Sigmoid colon (tissue), 6 donors: ENCODE measurements at regions not wholly inside any gene's neighbourhood (a gene's known extent, or its start where the extent isn't known, plus 50 kb on each side); places are given as distances from the start of the nearest gene placed in this dataset.

Source experiments
- DNase-seq: peaks from one replicate; pipeline ENCODE4 v3.0.0-alpha.2; 2019
- H3K27ac ChIP-seq, 4 donors: fragments of 200-600 bp; sonication (generic); one replicate each; pipeline ENCODE4 v1.5.1; 2016 to 2019; ENCODE audit warnings: mild to moderate bottlenecking in 1 of 4
- H3K27me3 ChIP-seq, 3 donors: fragments of 200-600 bp; sonication (generic); one replicate each; pipeline ENCODE4 v1.5.1; 2019; ENCODE audit warnings: mild to moderate bottlenecking in 1 of 3
- H3K36me3 ChIP-seq, 4 donors: fragments of 200-600 bp; sonication (generic); one replicate each; pipeline ENCODE4 v1.5.1; 2016 to 2019
- H3K4me1 ChIP-seq, 4 donors: fragments of 200-600 bp; sonication (generic); one replicate each; pipeline ENCODE4 v1.5.1; 2017 to 2019
- H3K4me3 ChIP-seq, 4 donors: fragments of 200-600 bp; sonication (generic); one replicate each; pipeline ENCODE4 v1.5.1; 2017 to 2019; ENCODE audit warnings: mild to moderate bottlenecking in 2 of 4, moderate library complexity in 1 of 4
- H3K9me3 ChIP-seq, 4 donors: fragments of 200-600 bp in 3 of 4; sonication (generic) in 3 of 4; one replicate each; pipeline versions ENCODE4 v1.5.1 to v1.6.1; 2013 to 2019
- EP300 ChIP-seq, 4 donors: sonication (generic); formaldehyde crosslinking; IDR thresholded peaks; one replicate each; pipeline ENCODE4 v1.6.1; 2017; ENCODE audit warnings: antibody characterized with exemption in 4 of 4
- POLR2A ChIP-seq, 2 donors: fragments of 450-650 bp; IDR thresholded peaks; one replicate each; pipeline ENCODE4 v1.6.1; 2016; ENCODE audit warnings: antibody characterized with exemption in 2 of 2, mild to moderate bottlenecking in 2 of 2, moderate library complexity in 2 of 2
- POLR2AphosphoS5 ChIP-seq, 4 donors: sonication (generic); formaldehyde crosslinking; IDR thresholded peaks; one replicate each; pipeline ENCODE4 v1.6.1; 2017; ENCODE audit warnings: antibody characterized with exemption in 4 of 4
- WGBS, 2 donors: extraction: QIAGEN DNeasy Blood & Tissue Kit; methylation state at CpG; one replicate each; pipeline ENCODE4 v1.1.7; 2013; 5-methylcytosine and 5-hydroxymethylcytosine counted together
- intact Hi-C: fragments of 100-400 bp; cut with DNase I; formaldehyde crosslinking; loops from one replicate; pipeline ENCODE4 v1.15.1; 2023
- TF ChIP-seq, protein P1 (sequence below), 4 experiments: fragments of 450-650 bp in 3 of 4; fragments of 200-600 bp in 1 of 4; IDR thresholded peaks; one replicate each; pipeline ENCODE4 v1.5.1; 2016 to 2019; ENCODE audit warnings: antibody characterized with exemption in 4 of 4, mild to moderate bottlenecking in 3 of 4, moderate library complexity in 2 of 4
- donor health status: healthy with polysubstance abuse.
- donor health status: healthy.

DNA sequence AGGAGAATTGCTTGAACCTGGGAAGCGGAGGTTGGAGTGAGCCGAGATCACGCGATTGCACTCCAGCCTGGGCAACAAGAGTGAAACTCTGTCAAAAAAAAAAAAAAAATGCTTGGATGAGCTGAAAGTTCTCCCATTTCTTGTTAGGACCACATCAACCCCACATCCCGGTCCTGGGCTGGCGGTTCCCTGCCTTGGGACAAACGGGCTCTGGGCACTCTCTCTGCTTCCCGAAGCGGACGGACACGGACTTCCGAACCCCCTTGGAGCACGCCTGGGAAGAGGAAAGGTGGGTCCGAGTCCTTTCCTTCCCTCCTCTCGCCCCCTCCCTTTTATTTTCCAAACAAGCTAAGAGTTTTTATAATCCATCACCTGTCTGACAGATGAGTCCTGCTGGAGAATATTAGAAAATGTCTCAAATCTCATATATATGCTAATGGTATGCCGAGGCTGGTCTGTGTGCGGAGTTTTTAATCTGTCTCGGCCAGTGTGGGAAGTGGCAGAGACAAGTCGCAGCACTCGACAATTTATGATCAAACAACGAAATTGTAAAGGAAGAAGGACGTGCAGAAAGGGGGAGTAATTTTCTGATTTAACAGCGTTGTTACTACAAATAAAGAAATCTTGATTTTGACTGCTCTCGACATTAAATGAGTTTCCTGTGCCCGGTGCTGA is 257.9 kb upstream of the IRX4 start:
- intact Hi-C loops = no loop called here
- Histone ChIP-seq H3K27ac (no peak overlapping the region), H3K4me1 (no peaks in the 10 kb centered on the region), H3K4me3 (no peak overlapping the region), H3K36me3 (no peaks in the 10 kb centered on the region), H3K9me3 (no peaks in the 10 kb centered on the region), H3K27me3 (no peaks in the 10 kb centered on the region)
- DNase-seq = no peak
- no peak for TF ChIP-seq EP300 (IDR thresholded peaks at IDR 0.05)
- TF ChIP-seq, protein P1, sequence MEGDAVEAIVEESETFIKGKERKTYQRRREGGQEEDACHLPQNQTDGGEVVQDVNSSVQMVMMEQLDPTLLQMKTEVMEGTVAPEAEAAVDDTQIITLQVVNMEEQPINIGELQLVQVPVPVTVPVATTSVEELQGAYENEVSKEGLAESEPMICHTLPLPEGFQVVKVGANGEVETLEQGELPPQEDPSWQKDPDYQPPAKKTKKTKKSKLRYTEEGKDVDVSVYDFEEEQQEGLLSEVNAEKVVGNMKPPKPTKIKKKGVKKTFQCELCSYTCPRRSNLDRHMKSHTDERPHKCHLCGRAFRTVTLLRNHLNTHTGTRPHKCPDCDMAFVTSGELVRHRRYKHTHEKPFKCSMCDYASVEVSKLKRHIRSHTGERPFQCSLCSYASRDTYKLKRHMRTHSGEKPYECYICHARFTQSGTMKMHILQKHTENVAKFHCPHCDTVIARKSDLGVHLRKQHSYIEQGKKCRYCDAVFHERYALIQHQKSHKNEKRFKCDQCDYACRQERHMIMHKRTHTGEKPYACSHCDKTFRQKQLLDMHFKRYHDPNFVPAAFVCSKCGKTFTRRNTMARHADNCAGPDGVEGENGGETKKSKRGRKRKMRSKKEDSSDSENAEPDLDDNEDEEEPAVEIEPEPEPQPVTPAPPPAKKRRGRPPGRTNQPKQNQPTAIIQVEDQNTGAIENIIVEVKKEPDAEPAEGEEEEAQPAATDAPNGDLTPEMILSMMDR (IDR thresholded peaks at IDR 0.05) = no peak
- no peak for TF ChIP-seq POLR2A (IDR thresholded peaks at IDR 0.05)
- TF ChIP-seq POLR2AphosphoS5 (IDR thresholded peaks at IDR 0.05) = no peak
- 81 to 87% methylated on average over 25 of the region's 25 CpGs for WGBS, 2 donors

DNA sequence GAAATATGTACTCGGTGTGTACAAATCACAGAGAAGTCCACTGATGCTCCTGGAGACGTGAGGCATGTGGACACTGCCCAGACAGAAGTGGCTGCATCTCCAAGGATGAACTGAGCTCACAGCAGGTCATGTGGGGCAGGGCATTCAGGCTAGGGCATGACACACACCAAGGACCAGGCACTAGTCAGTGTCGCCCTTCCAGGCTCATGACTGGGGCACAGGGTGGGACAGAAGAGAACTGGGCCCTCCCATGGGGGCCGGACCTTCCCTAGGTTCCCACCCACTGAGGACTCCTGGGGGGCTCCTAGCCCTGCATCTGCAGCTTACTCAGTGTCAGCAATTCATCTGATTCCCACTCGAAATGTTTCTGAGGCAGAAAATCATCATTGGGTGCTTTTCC is 256.8 kb upstream of the IRX4 start:
- 66 to 84% methylated on average over 5 of the region's 5 CpGs for WGBS, 2 donors
- no peaks in the 10 kb centered on the region for H3K9me3 ChIP-seq
- H3K4me3 ChIP-seq = no peak overlapping the region
- DNase-seq = no peak
- H3K4me1 ChIP-seq = no peaks in the 10 kb centered on the region
- no peak for TF ChIP-seq POLR2AphosphoS5 (IDR thresholded peaks at IDR 0.05)
- TF ChIP-seq, protein P1 (IDR thresholded peaks at IDR 0.05) = no peak
- TF ChIP-seq EP300 (IDR thresholded peaks at IDR 0.05) = no peak
- TF ChIP-seq POLR2A (IDR thresholded peaks at IDR 0.05) = no peak
- H3K27ac ChIP-seq = no peak overlapping the region
- no peaks in the 10 kb centered on the region for H3K36me3 ChIP-seq
- intact Hi-C loops = no loop called here
- H3K27me3 ChIP-seq = peaks cover 0 to 6% (median 0%) of the 10 kb centered on the region in 3 donors

DNA sequence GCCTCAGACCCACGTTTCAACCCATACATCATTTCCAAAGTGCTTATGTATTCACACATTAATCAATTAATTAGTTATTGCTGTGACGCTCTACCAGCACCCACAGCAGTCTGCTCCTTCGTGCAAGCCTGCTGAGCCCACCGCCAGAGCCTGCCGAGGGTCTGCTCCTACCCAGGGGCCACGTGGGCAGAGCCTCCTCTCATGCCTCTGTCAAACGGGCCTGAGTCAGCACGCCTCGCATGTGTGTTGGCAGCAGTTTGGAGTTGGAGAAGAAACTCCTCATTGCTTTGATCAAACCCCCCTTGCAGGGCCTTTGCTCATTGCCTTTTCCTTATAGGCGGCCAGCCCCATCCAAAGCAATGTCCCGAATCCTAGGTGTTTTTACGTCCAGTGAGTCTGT is 256.2 kb upstream of the IRX4 start:
- intact Hi-C loops = no loop called here
- Histone ChIP-seq H3K9me3 (no peaks in the 10 kb centered on the region), H3K27me3 (peaks cover 0 to 6% (median 0%) of the 10 kb centered on the region in 3 donors), H3K36me3 (no peaks in the 10 kb centered on the region), H3K4me3 (no peak overlapping the region), H3K4me1 (no peaks in the 10 kb centered on the region), H3K27ac (no peak overlapping the region)
- WGBS, 2 donors = 83 to 87% methylated on average over 12 of the region's 12 CpGs
- no peak for DNase-seq
- TF ChIP-seq EP300 (IDR thresholded peaks at IDR 0.05) (no peak), POLR2AphosphoS5 (IDR thresholded peaks at IDR 0.05) (no peak), POLR2A (IDR thresholded peaks at IDR 0.05) (no peak)
- TF ChIP-seq, protein P1 (IDR thresholded peaks at IDR 0.05) = no peak

DNA sequence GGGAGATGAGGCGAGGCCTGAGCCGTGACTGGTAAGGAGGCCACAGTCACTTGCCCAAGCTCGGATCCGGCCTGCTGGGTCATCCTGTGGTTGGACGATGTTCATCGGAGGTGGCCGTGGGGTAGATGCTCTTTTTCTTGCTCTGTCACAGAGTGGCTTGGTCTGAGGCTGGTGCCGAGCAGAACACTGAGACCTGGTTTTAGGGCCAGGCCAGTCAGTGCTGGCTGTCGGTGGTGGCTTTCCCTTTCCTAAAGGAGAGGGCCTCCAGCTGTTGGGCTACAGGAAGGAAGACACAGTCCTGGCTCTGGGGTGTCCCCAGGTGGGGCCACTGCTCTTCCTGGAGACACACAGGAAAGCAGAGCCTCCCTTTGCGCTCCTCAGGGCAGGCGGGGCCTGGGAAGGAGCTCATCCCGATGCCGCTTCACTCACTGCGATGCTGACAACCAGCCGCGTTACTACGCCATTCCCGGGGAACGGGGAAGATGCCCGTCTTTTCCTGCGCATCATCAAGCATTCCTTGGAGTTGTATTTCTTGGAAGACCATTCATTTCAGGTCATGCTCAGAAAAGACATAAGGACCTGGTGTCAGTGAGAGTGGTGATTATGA is 254.8 kb upstream of the IRX4 start:
- Histone ChIP-seq H3K27ac (no peak overlapping the region), H3K4me1 (no peaks in the 10 kb centered on the region), H3K9me3 (no peaks in the 10 kb centered on the region), H3K36me3 (no peaks in the 10 kb centered on the region), H3K4me3 (no peak overlapping the region), H3K27me3 (peaks cover 0 to 6% (median 0%) of the 10 kb centered on the region in 3 donors)
- TF ChIP-seq EP300 (IDR thresholded peaks at IDR 0.05) = no peak
- no peak for TF ChIP-seq POLR2AphosphoS5 (IDR thresholded peaks at IDR 0.05)
- TF ChIP-seq, protein P1 (IDR thresholded peaks at IDR 0.05) = no peak
- TF ChIP-seq POLR2A (IDR thresholded peaks at IDR 0.05) = no peak
- no peak for DNase-seq
- 92 to 93% methylated on average over 21 of the region's 21 CpGs for WGBS, 2 donors
- intact Hi-C loops = no loop called here
